ENCODE measurements at regions not wholly inside any gene's neighbourhood (a gene's known extent, or its start where the extent isn't known, plus 50 kb on each side); places are given as distances from the start of the nearest gene placed in this dataset. TPM values are rescaled to one million over a fixed set of nuclear protein-coding genes. Genes with fewer than 3 reads are reported as not detected.
"Not testable (repeated sequence)": the region's sequence is repeated elsewhere in the genome, so short reads cannot be mapped to it uniquely, and the experiment has no call there.

DNA sequence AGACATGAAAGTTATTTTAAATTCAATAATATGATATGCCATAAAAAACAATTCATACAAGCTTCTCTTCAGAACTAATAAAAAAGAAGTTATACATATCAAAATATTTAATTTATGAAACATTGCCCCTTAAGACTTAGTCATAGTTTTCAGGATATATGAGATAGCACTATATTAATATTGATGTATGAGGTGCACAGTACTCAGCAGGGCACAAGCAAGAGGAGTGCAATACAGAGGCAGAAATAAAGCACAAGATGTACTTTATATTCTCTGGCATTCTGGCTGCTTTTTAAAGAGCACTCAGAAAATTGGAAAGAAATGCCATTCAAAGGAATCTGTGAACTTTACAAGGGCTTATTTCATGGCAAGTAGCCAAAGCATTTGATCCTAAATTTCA, 274.9 kb downstream of the CPXCR1 start:
- no peak for DNase-seq (ENCODE audit: low read depth)

DNA sequence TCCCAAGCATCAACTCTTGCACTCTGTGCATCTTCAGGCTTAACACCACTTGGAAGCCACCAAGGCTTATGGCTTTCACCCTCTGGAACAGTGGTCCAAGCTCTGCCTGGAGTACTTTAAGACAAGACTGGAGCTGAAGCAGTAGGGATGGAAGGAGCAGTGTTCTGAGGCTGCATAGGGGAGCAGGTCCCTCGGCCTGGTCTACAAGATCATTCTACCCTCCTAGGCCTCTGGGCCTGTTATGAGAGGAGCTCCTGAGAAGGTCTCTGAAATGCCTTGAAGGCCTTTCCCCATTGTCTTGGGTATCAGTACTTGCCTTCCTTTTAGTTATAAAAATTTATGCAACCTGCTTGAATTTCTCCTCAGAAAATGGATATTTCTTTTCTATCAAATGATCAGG, 286.7 kb downstream of the CPXCR1 start:
- no peak for DNase-seq (ENCODE audit: low read depth)

DNA sequence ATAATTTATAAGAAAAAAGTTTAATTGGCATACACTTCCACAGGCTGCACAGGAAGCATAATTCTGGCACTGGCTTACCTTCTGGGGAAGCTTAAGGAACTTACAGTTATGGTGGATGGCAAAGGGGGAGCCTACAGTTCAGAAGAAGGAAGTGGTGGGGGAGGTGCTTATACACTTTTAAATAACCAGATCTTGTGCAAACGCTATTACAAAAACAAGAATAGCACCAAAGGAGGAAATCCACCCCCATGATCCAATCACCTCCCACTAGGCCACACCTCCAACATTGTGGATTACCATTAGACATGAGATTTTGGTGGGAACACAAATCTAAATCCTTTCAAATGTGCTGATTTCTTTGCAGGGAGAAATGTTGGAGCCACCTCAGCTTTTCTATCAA, 287.7 kb downstream of the CPXCR1 start:
- no peak for DNase-seq (ENCODE audit: low read depth)

DNA sequence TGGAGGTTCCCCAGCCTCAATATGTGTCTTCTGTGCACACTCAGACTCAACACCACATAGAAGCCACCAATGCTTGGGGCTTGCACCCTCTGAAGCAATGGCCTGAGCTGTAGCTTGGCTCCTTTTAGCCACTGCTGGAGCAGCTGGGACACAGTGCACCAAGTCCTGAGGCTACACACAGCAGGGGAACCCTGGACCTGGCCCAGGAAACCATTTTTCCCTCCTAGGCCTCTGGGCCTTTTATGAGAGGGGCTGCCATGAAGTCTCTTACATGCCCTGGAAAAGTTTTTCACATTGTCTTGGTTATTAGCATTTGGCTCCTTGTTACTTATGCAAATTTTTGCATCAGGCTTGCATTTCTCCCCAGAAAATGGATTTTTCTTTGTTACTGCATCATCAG, 306.2 kb downstream of the CPXCR1 start:
- DNase-seq (ENCODE audit: low read depth): no peak

DNA sequence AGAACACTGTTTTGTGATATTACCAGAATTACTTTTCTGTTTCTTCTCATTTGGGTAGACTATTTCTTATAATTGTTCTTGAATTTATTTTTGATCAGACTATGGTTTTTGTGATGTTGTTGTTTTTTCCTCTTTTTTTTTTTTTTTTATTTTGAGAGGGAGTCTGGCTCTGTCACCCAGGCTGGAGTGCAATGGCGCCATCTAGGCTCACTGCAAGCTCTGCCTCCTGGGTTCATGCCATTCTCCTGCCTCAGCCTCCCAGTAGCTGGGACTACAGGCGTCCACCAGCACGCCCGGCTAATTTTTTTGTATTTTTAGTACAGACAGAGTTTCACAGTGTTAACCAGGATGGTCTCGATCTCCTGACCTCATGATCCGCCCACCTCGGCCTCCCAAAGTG, 352.6 kb downstream of the CPXCR1 start:
- DNase-seq (ENCODE audit: low read depth): not testable (repeated sequence)

DNA sequence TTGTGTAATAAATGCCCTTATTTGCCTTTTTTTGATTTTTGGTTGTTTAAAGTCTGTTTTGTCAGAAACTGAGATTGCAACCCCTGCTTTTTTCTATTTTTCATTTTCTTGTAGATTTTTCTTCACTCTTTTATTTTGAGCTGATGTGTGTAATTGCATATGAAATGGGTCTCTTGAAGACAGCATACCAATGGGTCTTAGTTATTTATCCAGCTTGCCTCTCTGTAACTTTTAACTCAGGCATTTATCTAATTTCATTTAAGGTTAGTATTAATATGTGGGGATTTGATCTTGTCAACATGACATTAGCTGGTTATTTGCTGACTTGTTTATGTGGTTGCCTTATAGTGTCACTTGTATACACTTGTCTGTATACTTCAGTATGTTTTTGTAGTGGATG, 378.0 kb downstream of the CPXCR1 start:
- no peak for DNase-seq (ENCODE audit: low read depth)

Small RNAs in the stretch of these regions (small RNA-seq; reads per million reads assigned to genes)
- gene AL731768.1: not detected
